ENCODE measurements at regions not wholly inside any gene's neighbourhood (a gene's known extent, or its start where the extent isn't known, plus 50 kb on each side); places are given as distances from the start of the nearest gene placed in this dataset.
"Not testable (repeated sequence)": the region's sequence is repeated elsewhere in the genome, so short reads cannot be mapped to it uniquely, and the experiment has no call there.

DNA sequence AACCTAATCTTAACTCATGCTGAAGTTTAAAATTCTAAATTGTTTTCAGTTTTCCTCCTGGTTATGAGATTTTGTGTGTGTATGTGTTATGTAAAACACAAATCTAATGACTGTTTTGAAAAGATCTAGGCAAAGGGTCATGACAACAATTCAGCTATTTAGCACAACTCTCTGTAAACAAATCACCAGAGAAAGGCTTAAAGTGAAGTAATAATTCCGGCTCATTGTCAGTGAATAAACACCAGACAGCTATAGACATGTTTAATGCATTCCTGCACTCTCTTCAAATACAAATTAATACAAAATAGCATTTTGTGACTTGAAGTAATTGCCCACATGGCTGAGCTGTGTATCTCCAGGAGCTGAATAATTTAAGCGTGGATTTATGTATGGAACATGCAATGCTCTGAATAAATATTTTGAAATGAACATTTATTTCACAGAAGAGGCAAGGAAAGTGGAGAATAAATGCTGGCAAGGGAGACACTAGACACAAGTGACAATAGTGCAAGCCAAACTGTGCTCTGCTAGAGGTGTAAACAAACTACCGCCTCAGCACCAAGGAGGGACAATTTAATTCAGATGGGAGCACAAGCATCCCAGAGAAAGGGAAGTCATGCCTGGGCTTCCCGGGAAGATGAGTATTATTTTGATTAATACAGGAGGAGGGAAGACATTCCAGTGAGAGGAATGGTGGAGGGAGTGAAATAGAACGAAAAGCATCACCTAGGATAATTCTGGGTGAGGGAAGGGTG, 133.6 kb upstream of the XPO1 start:
- DNase-seq = no peak

DNA sequence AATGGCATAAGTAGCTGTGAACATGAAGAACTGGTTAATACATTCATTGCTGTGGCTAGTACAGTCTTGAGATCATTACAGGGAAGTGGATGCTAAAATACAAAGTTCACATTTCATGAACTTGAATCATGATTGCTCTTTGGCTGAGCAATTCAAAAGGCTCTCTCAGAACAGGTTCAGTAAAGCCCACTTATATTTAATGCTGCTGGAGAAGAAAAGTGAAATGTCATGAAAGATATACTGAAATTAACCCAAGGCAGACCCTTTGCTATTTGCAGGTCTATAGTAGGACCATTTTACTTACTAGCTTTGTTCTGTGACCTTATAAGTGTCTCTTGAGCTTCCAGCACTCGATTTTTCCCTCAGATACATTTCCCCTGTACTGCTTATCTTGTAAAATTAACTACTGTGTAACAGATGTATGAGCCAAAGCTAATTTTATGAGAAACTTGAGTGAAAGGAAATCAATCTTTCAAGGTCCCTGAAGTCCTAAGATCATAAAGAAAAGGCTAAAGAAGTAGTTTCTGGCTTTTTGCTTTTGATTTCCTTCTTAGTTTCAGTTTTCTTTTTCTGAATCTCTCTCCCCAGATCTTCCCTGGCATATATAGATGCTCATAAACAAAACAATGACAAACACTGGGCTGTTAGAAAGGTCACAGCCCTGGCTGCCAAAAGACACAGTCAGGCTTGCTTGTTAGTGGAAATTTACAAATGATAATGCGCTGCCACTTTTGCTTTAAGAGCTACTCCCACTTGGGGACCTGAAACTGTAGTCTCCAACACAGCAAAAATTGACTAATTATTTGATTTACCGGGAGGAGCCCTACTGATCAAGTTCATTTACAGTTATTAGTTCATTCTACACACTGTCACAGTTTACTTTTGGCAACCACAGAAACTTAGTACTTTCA, 132.7 kb upstream of the XPO1 start:
- peak; percentile 14 for DNase-seq

DNA sequence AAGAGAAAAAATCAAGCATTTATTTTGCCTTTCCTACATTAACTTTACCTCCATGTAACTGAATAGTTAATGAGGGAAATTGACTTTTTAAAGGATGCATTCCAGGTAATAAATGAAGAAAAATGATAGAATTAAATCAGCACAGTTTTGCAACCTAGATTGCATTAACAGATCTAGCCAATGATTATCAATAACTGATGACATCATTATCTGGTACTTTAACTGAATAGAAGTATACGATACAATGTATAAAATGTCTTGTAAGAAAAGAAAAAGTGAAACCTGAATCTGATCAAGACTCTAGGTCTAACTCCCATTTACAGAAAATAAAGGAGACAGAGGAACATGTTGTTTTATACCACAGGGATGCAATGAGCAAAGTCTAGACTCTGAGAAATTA, 126.0 kb upstream of the XPO1 start:
- DNase-seq = no peak

DNA sequence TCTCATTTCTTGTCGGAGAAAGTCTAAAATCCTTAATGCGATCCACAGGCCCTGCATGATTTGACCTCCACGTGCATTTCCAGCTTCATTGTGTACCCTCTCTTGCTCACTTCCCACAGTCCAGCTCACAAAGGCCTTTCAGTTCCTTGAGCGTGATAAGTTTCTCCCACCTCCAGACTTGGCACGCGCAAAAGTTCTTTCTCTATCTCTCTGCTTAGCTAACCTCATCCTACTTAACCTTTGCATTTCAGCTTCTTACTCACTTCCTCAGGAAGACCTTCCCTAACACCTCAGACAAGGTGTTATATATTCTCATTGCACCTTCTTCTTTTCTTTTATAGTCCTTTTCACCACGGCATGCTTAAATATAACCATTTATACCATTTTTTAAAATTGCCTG, 124.8 kb upstream of the XPO1 start:
- DNase-seq = no peak

DNA sequence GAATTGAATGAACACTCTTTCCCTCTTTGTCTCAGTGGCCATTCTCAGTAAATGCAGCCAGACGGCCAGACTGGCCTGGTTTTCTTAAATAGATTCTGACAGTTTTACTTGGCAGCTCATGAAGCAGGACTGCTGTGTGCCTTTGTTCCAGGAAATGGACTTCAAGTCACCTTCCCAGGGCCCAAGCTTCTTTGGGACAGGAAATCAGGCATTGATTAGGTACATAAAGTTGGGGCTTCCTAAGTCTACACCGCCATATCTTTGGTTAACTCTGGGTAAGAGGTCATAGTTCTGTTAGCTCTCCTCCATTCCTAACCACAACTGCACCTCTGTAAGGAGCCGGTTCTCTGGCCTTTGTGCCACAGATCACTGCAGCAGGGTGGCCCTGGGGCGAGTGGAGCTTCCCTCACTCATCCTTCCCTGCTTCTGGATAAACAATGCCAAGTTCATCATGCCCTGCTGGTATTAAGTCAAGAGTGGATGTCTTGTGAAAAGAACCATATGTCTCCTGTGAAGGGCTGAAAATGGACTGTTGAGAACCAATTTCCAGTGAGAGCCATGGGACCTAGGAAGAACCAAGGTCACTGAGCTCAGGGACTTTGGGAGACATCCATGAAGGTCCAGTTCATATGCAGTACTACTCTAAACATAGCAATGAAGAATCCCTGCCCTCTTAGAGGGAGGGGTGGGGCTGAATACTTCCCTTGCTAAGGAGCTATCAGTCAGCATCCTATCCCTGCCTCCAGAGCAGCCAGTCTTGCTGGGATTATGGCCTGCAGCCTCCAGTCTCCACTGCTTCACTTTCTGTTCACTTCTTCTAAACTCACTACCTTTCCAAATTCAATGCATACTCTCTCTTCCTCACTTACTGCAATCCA, 122.6 kb upstream of the XPO1 start:
- DNase-seq = no peak

DNA sequence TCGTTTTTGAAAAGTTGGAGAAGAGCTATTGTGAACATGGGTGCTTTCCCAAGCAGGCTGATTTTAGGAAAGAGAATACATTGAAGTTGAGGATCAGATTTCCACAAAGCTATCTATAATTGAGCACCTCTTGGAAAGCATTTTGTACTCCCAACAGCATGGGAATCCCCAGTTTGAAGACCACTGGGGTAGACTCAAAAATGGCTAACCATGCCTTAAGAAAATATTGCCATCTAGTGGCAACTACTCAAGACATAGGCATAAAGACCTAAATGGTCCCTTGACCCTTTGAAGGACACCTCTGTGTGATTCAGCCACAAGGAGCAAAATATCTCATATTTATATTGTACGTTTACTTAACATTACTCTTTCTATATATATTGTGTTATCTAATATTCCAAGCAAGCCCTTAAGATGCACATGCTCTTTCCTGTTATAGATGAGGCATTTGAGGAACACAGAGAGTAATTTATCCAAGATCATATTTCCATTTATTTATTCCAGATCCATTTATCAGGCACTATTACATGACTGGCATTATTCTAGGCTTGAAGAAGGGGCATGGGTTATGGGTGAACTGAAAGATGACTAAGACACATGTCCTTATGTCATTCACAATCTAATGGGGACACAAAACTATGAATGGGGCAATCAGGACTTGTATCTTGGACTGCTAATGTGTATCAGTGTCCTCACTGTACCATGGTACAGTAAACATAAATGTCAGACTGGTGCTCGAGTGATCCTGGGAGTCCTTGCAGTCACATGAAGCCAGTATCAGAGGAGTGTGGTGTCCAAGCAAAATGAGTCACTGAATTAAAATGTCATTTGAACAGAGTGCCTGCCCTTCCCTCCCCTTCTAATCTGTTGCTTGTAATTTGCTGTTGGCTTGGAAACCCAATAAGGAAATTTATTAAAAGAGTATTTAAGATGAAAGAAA, 121.0 kb upstream of the XPO1 start:
- peak; percentile 73 for DNase-seq

DNA sequence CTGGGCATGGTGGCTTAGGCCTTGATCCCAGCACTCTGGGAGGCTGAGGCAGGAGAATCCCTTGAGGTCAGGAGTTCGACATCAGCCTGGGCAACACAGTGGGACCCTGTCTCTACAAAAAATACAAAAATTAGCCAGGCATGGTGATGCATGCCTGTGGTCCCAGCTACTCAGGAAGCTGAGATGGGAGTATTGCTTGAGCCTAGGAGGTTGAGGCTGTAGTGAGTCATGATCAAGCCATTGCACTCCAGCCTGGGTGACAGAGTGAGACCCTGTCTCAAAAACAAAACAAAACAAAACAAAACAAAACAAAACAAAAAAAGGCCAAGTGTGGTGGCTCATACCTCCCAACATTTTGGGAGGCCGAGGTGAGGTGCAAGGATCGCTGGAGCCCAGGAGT, 111.8 kb upstream of the XPO1 start:
- DNase-seq = not testable (repeated sequence)

DNA sequence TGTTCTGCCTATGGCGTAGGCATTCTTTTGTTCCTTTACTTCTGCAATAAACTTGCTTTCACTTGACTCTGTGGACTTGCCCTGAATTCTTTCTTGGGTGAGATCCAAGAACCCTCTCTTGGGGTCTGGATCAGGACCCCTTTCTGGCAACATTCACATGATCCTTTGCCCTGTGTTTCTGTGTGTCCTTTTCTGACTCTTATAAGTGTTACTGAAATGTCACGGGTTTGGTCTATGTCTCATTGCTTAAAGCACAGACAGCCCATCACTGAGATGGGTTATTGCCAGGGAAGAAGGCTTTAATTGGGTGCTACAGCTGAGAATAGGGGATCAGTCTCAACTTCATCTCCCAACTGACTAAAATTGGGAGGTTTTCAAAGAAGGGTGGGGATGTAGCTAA, 110.9 kb upstream of the XPO1 start:
- no peak for DNase-seq

DNA sequence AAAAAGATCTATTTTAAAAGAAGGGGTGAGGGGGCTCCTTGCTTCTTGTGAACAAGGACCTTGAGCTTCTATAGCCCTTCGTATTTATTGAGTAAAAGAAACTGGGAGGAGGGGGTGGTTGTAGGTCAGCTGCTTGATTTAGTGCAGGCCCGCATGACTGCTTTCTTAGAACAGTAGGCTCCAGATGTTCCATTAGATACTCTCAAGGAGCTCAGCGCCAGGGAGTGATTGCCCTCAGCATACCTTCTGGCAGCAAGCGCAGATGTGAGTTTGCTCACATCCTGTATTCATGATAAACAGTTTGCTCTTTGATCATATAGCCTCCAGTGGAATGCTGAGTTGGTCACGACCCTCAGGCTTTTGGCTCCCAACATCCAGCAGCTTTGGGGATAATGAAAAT, 108.9 kb upstream of the XPO1 start:
- DNase-seq = no peak

DNA sequence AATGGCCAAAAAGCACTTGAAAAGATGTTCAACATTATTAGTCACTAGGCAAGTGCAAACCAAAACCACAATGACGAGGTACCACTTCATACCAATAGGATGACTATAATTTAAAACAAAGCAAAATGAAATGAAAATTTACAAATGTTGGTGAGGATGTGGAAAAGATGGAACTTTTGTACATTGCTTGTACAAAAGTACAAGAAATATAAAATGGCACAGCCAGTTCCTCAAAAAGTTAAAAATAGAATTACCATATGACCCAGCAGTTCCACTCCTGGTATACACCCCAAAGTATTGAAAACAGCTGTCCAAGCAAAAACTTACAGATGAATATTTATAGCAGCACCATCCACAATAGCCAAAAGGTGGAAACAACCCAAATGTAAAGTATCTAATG, 107.8 kb upstream of the XPO1 start:
- DNase-seq = no peak

DNA sequence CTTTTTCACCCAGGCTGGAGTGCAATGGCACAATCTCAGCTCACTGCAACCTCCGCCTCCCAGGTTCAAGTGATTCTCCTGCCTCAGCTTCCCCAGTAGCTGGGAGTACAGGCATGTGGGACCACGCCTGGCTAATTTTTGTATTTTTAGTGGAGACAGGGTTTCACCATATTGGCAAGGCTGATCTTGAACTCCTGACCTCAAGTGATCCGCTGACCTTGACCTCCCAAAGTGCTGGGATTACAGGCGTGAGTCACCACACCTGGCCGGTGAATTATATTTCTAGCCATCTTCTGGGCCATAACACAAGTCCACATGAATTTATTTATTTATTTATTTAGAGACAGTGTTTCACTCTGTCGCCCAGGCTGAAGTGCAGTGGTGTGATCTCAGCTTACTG, 105.0 kb upstream of the XPO1 start:
- not testable (repeated sequence) for DNase-seq

DNA sequence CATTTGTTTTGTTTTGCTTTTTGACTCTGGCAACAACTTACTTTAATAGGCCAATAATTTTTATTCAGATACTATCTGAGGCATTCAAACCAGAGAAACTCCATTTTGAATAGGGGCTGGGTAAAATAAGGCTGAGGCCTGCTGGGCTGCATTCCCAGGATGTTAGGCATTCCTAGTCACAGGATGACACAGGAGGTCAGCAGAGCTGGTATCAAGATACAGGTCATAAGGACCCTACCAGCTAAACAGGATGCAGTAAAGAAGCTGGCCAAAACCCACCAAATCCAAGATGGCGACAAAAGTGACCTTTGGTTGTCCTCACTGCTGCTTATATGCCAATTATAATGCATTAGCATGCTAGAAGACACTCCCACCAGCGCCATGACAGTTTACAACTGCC, 102.2 kb upstream of the XPO1 start:
- no peak for DNase-seq

DNA sequence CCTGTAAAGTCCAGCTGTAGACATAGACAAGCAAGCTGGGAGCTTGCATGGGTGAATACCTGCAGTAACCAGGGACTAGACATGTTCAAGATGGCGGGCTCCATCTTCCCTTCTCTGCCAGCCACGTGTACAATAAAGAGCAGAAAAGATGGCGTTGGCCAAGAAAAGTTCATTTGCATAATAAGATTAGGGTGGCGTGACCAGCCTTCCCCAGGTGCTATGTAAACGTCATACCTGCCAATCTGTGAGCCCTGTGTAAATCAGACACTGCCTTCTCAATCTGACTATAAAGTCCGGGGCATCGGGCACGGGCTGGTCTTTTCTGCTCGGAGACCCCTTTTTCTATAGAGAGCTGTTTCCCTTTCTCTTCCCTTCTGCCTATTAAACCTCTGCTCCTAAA, 101.6 kb upstream of the XPO1 start:
- DNase-seq = no peak

DNA sequence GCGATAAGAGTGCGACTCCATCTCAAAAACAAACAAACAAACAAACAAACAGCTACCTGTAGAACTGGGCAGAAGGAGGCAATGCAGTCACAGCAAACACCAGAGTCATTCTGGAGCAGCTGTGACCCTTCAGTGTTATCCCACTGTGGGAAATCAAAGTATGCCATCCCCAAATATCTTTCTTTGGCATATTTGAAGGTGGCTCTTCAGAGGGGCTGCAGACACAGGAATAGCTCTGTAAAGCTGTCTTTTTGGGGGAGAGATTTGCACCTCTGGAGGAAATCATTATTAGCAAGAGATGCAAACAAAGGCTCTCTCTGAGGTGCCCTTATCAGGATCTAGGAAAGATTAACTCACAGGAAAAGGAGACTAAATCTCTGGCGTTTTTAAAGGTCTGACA, 98.5 kb upstream of the XPO1 start:
- no peak for DNase-seq

DNA sequence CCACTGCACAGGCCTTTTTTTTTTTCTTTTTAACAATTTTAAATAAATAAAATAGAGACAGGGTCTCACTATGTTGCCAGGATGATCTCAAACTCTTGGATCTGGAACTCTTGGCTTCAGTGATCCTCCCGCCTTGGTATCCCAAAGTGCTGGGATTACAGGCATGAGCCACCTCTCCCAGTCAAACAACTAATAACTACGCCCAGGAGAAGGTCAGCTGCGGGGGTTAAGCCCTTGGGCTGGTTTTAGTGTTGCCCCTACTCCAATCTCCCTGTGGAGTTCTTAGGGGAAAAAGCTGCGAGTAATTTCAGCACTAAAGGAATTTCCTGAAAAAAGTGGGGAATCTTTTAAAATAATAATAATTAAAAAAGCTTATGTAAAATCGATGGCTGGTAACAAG, 96.4 kb upstream of the XPO1 start:
- DNase-seq = no peak

DNA sequence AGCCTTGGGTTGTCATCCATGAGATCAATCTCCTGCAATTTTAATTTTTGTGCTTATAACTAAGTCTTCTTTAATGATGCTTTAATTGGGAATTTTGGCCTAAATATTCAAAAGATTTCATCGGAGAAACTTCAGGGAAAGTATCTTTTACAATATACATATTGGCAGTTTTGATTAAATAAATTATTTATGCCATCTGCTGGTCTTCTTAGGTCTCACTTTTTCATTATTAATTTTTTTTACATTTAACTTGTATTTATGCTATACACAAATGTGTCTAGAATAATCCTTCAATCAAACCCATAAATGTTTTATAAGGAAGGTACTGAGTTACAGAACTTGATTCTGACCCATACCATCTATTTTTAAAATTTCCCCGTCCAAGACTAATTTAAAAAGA, 95.1 kb upstream of the XPO1 start:
- no peak for DNase-seq

DNA sequence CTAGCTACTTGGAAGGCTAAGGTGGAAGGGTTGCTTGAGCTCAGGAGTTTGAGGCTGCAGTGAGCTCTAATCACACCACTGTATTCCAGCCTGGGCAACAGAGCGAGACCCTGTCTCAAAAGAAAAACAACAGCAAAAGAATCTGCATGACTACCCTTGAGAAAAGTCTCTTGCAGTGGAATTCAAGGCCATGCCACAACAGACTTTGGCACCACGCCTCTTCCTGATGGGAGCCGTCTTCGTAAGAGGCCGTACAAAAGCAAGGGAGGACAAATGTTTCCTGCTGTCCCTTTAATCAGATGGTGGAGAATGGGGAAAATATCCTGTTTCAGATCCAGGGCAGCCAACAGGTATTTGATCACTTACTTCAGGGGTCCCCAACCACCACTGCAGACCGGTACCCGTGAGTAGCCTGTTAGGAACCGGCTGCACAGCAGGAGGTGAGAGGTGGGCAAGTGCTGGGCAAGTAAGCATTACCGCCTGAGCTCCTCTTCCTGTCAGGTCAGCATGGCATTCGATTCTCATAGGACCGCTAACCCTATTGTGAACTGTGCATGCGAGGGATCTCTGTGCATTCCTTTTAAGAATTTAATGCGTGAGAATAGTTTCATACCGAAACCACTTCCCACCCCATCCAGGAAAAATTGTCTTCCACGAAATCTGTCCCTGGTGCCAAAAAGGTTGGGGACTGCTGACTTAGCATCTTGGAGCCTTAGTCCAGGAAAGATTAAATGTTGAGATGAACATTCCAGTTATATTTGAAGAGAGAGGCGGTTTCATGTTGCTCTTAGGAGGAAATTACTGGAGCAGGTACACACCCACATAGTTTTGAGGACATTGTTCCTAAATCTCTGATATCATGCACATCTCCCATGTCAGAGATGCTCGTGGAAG, 94.4 kb upstream of the XPO1 start:
- no peak for DNase-seq

DNA sequence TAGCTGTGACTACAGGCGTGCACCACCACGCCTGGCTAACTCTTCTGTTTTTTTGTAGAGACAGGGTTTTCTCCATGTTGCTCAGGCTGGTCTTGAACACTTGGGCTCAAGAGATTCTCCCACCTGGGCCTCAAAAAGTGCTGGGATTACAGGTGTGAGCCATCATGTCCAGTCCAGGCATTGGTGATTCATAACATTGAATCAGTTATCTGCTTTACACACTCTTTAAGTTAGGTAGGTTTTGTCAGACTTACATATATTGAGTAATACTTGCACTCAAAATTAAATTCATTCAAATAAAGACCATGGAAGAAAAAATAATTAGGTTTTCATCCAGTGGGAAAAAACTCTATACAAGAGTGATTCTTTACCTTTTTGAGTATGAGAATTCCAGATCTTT, 93.2 kb upstream of the XPO1 start:
- DNase-seq = no peak

DNA sequence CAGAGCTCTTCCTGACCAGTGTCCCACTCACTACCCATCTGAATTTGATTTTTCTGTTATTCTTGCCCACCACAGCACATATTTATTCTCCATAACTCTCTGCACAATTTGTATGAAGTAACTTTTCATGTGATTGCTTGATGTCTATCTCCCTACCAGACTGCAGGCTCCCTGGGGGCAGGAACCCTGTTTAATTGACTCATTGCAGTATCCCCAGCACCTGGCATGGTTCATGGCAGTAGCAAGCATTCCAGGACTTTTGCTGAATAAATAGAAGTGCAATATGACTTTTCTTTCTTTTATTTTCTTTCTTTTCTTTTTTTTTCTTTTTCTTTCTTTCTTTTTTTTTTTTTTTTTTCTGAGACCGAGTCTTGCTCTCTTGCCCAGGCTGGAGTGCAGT, 88.7 kb upstream of the XPO1 start:
- DNase-seq = no peak

DNA sequence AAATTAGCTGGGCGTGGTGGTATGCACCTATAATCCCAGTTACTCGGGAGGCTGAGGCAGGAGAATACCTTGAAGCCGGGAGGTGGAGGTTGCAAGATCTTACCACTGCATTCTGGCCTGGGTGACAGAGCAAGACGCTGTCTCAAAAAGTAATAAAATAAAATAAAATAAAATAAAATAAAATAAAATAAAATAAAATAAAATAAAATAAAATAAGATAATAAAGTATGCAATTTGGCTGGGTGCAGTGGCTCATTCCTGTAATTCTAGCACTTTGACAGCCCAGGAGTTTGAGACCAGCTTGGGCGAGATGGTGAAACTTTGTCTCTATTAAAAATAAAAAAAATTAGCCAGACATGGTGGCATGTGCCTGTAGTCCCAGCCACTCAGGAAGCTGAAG, 85.6 kb upstream of the XPO1 start:
- no peak for DNase-seq
